ENCODE measurements at regions not wholly inside any gene's neighbourhood (a gene's known extent, or its start where the extent isn't known, plus 50 kb on each side); places are given as distances from the start of the nearest gene placed in this dataset.

GRCh38 chr5:17878541-17878940 lies 244.3 kb downstream of the TAF11L14 start:
- TF ChIP-seq CTCF (IDR thresholded peaks at IDR 0.05) = no peak
- no peak for TF ChIP-seq POLR2AphosphoS5 (IDR thresholded peaks at IDR 0.05)

All from breast epithelium (tissue), 3 donors.